GM23248 (cell line): ENCODE measurements at regions not wholly inside any gene's neighbourhood (a gene's known extent, or its start where the extent isn't known, plus 50 kb on each side); places are given as distances from the start of the nearest gene placed in this dataset.

Experiments
- EZH2 ChIP-seq: fragments of 200-600 bp; sonication (generic); IDR thresholded peaks from 2 replicates; pipeline ENCODE4 v1.6.1; 2018; ENCODE audit warnings: antibody characterized with exemption, mild to moderate bottlenecking; ENCODE audit not compliant: insufficient read depth, poor library complexity, severe bottlenecking
- EZH2phosphoT487 ChIP-seq: fragments of 200-600 bp; sonication (generic); IDR thresholded peaks from 2 replicates; pipeline ENCODE4 v1.6.1; 2018; ENCODE audit warnings: antibody characterized with exemption, moderate library complexity, mild to moderate bottlenecking, low read depth; ENCODE audit not compliant: insufficient read depth

DNA sequence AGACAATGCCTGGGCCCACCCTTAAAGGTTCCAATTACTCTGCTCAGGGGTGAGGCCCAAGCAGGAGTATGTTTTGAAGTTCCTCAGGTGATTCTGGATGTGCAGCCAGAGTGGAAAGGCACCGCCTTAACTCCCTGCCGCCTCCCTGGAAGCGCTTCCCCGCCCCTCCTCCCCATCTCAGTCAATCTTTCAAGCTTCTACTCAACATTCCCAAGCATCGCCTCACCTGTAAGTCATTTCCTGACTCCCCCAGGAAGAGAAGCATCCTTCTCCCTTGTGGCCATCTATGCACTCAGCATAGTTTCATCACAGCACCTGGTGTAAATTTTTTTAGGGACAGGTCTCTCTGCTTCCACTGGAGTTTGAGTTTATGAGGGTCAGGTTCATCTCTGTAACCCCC is 67.5 kb downstream of the MYL12B start:
- no peak for TF ChIP-seq EZH2phosphoT487
- no peak for TF ChIP-seq EZH2
